NCI-H460 (cell line): ENCODE measurements at regions not wholly inside any gene's neighbourhood (a gene's known extent, or its start where the extent isn't known, plus 50 kb on each side); places are given as distances from the start of the nearest gene placed in this dataset.

ENCODE experiments used
- DNase-seq: peaks from one replicate; pipeline ENCODE4 v3.0.0-alpha.2; 2016; ENCODE audit warnings: low read depth; ENCODE audit errors: extremely low read depth

DNA sequence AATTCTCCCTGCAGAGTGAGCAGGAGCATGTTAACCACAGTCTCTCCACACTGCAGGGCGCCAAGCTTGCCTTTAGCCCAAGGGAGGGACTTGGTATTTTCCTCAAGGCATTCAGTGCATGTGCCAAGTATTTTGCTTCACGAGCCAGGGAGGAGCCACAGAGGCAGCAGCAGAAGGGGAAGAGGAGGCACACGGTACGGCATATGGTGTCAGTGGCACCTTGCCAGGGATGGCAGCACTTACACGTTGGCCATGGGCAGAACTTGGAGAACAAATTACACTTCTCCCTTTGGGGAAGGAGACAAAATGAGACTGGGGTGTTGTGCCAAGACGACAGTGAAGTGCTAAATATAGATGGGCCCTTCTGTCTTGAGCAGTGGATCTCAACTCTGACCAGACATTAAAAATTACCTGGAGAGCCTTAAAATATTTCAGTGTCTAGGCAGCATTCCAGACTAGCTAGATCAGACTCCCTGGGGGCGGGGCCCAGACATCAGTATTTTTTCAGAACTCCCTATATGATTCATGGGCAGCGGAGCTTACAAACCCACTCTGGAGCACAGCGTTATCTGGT lies 155.8 kb downstream of the DRD1 start:
- DNase-seq: no peak

DNA sequence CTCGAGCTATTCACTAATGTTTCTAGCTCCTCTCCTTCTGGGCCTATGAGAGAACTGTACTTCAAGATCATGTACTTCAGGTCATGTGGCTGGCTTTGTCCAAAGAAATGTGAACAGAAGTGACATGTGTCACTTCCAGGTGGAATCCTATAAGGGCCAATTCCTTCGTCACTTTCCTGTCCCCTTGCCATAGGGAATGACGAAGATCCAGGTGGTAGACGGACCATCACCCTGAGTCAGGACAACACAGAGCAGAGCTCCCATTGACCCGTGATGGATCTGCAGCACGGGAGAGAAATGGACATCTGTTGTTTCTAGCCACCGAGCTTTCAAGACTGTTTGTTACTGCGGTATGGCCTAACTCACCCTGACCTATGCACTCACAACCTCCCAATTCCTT lies 157.0 kb downstream of the DRD1 start:
- DNase-seq: no peak

DNA sequence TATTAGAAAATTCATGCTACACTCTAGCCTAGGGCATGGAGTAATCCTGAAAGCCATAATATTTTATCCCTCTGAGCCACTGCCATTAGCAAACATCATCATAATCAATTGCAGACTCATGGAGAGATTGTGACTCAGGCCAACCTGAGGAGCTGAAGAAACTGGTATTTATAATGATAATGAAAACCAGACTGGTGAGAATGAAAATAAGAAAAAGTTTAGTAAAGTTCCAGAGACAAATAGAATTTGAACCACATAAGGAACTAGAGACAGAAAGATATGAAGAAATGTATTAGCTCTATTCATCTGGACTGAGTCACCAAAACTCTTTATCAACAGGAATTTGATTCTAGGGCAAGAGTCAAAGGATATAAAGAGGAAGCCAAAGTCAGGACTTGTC lies 158.7 kb downstream of the DRD1 start:
- no peak for DNase-seq

- no peak for DNase-seq
These were observed 159.2 kb downstream of the DRD1 start for GRCh38 chr5:175284806-175285205.

DNA sequence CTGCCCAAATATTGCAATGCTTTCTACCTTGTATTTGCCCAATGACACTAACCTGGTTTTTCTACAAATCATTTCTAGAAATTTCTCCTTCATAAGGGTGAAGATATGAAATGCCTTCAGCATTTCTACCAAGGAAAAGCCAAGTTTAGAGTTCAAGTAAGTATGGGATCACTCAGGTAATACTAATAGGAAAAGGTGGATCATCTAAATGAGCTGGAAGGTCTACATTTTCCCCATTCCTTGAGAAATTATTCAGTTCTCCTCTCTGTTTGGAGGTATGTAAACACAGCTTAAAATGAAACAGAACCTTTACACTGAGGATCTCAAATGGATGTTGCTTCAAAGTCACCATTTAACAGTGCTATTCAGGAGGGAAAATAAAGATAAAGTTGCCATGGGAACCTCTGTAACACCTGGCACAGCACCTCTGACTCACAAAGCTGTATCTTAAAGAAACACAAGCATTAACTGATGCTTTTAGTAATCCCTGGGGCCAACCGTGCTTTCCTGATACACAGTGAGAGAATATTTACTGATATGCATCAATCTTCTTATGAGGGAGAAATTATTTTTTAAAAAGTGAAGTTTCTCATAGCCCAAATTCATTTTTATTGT lies 161.3 kb downstream of the DRD1 start:
- no peak for DNase-seq

GRCh38 chr5:175281714-175282113 lies 162.3 kb downstream of the DRD1 start:
- no peak for DNase-seq

- no peak for DNase-seq
These were observed 162.7 kb downstream of the DRD1 start for GRCh38 chr5:175281257-175281656.

- no peak for DNase-seq
These were observed 164.5 kb downstream of the DRD1 start for GRCh38 chr5:175279506-175279905.

GRCh38 chr5:175275748-175276147 lies 168.2 kb downstream of the DRD1 start:
- no peak for DNase-seq

DNA sequence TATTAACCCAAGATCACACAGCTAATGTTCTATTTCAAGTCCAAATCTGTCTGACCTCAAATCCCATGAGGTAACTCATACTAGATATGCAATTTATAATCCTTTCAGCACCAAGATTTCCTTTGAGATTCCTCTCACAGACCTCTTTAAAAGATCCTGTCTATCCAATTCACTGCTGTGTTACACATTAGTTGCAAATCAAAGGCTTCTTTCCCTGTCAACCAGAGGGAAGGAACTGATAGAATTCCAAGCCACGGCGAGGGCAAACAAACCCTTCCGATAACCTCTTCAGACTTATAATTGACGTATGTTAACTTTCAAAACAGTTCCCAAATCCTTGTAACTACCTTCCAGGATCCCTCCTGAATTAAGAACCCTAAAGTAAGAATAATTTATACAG lies 168.9 kb downstream of the DRD1 start:
- DNase-seq: no peak

- no peak for DNase-seq
These were observed 169.8 kb downstream of the DRD1 start for GRCh38 chr5:175274171-175274570.

DNA sequence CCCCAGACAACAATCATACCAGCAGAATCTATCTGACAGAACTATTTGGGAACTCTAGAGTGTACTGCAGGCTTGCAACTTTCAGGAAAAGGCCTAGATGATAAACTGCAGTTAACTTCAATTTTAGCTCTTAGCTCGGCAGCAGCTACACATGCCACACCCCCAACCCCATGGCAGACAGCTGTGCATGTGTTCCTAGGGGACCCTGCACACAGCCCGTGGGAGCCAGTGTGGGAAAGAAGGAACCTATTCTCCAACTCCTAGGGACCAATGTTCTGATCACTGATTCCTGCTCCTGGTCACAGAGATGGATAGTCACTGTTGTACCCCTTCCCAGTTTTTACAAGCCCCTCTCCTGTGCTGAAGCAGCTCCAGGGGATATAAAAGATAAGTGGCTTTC lies 179.6 kb downstream of the DRD1 start:
- DNase-seq: no peak

DNA sequence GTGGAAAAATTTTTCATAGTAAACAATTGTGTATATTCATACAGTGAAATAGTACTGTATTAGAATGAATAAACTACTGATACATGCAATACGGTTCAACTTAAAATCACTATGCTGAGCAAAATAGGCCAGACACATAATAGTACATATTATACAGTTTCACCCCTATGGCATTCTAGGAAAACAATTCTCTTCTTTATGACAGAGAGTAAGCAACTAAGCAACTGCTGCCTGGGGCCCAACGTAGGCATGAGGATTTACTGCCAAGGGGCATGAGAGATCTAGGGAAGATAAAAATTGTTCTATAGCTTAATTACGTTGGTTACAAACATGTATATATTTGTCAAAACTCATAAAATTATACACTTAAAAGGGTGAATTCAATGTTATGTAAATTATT lies 180.2 kb downstream of the DRD1 start:
- no peak for DNase-seq

- no peak for DNase-seq
These were observed 182.5 kb downstream of the DRD1 start for GRCh38 chr5:175261526-175261925.

DNA sequence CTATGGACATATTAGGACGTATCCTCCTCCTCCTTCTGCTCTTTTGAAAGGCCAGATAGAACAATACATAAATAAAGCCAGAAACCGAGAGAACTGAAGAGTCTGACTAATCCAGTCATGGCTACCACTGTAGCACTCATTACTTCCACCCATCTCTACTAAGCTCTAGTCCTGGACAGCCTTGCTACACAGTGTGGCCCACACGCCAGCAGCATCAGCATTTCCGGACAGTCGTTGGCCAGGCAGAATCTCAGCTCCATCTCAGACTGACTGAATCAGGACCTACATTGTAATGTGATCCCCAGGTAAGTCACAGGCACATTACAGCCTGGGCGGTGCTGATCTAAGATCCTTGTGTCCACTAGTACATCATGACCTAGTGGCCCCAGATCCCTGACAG lies 182.9 kb downstream of the DRD1 start:
- DNase-seq: no peak

DNA sequence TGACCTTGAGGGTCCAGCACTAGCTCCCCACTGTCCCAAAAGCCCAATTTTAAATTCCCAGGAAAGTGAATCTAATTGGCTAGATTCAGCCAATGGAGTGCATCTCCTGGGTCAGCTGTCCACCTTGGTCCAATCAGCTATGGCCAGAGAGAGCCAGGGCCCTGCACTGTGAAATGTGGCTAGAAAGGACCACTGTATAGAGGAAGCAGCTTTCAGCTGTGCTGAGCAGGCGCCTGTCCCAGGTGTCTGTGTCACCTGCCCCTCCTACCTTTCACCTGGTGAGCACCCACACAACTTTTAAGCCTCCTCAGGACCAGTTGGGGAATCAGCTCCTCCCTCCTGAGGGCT lies 186.2 kb downstream of the DRD1 start:
- DNase-seq: no peak

GRCh38 chr5:175257128-175257846 lies 186.7 kb downstream of the DRD1 start:
- DNase-seq: no peak

DNA sequence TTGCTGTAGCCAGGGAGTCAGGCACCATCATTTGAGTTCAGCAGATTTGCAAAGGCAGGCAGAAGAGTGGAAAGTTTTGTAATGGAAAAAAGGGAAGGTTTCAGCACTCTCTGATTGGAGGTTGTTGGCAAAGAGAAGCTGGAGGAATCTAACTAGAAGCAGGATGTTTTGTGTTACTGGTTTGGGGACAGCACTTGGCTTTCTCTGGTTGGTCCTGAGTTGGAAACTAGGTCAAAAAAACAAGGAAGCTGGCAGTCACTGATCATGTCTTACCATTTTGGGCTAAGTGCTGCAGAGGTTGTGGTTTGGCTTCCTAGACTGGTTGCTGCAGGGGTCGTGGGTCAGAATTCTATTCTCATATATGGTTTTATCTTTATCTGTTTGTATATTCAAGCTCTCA lies 189.8 kb downstream of the DRD1 start:
- no peak for DNase-seq

- DNase-seq: no peak
These were observed 190.4 kb downstream of the DRD1 start for GRCh38 chr5:175253597-175253996.

- no peak for DNase-seq
These were observed 191.7 kb downstream of the DRD1 start for GRCh38 chr5:175252234-175252805.

DNA sequence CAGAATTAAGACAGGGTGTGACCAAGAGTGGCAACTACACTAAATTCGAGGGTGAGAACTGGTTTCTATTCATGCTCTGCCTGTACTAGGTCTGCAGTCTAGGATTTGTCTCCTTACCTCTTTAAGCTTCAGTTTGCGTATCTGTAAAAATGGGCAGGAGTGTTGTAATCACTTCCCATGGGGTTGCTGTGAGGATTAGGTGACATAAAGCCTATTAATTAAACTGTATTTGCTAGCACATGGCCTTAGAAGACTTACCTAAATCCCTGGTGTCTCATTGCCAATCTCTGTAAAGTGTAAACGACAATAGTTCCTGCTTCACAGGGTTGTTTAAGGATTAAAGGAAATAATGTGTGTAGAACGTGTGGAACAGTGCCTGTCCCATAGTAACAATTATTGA lies 193.6 kb downstream of the DRD1 start:
- no peak for DNase-seq

DNA sequence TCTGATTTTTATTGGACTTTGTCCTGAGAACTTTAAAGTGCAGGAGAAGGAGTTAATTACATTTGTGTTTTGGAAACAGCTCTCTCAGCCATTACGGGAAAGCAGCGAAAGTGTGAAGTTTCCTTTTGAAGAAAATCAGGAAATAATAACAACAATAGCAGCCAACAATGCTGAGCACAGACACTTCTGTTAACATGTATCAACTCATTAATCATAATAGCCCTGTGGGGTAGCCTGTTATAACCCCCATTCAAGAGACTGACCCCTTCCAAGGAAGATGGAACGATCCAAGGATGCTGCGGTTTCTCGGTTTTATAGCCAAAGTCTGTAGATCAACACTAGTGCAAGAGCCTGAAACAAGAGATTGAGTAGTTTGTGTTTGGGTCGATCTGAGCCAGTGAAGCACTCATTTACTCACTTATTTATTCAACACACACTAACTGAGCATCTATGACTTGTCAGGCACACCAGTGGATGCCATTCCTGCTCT lies 195.5 kb downstream of the DRD1 start:
- DNase-seq: no peak
